Panc1 (cell line): ENCODE measurements at regions not wholly inside any gene's neighbourhood (a gene's known extent, or its start where the extent isn't known, plus 50 kb on each side); places are given as distances from the start of the nearest gene placed in this dataset.

ENCODE experiments used
- ATAC-seq: fragments of 200-7000 bp; cut with Tn5 transposase; 2 replicates; pipeline ENCODE4 v1.9.1; 2020; ENCODE audit warnings: mild to moderate bottlenecking, moderate library complexity
- BruUV-seq: library from RNA; stranded (reverse); fragments of 400-500 nt; replicated peaks from 2 replicates; lab custom pipeline; 2021; lab: Mats Ljungman, UMichigan
- CTCF ChIA-PET: fragments of 300-600 bp; sonication (Branson Sonifier 250); formaldehyde crosslinking; loops from one replicate; lab custom pipeline; 2022; ENCODE audit warnings: antibody characterized with exemption; lab: Charles Lee
- POLR2A ChIA-PET: fragments of 300-600 bp; sonication (Branson Sonifier 250); formaldehyde crosslinking; loops from one replicate; lab custom pipeline; 2022; ENCODE audit warnings: antibody characterized with exemption; lab: Charles Lee
- DNase-seq: peaks from one replicate; pipeline ENCODE4 v3.0.0-alpha.2; 2010; ENCODE audit warnings: low read depth, low spot score
- H3K27ac ChIP-seq: 2 replicates; pipeline ENCODE4 v1.5.1; 2011; ENCODE audit warnings: mild to moderate bottlenecking, low read length, inconsistent platforms
- H3K27me3 ChIP-seq: fragments of 200-500 bp; sonication (Bioruptor generic); 2 replicates; pipeline ENCODE4 v1.6.0; 2014; ENCODE audit warnings: low read length, inconsistent platforms; ENCODE audit not compliant: control insufficient read depth, insufficient read depth
- H3K36me3 ChIP-seq: fragments of 200-500 bp; sonication (Bioruptor generic); 2 replicates; pipeline ENCODE4 v1.5.1; 2014; ENCODE audit warnings: inconsistent platforms, mild to moderate bottlenecking, low read length, moderate library complexity; ENCODE audit not compliant: control insufficient read depth, insufficient read depth
- H3K4me1 ChIP-seq: 2 replicates; pipeline ENCODE4 v1.5.1; 2011; ENCODE audit warnings: inconsistent platforms, mild to moderate bottlenecking, low read length, moderate library complexity; ENCODE audit not compliant: control insufficient read depth, insufficient read depth
- H3K4me3 ChIP-seq, 2 experiments: 2 replicates each; pipeline ENCODE4 v1.5.1; 2011 to 2012; ENCODE audit warnings: low read depth in 2 of 2, low read length in 2 of 2, mild to moderate bottlenecking in 2 of 2, inconsistent platforms in 1 of 2, moderate library complexity in 1 of 2
- H3K9me3 ChIP-seq: fragments of 200-500 bp; sonication (Bioruptor generic); 2 replicates; pipeline ENCODE4 v1.5.1; 2014; ENCODE audit warnings: low read depth, mild to moderate bottlenecking, inconsistent platforms, low read length, moderate library complexity; ENCODE audit not compliant: control insufficient read depth, insufficient read depth
- POLR2AphosphoS5 ChIP-seq: IDR thresholded peaks from 2 replicates; pipeline ENCODE4 v1.6.1; 2012; ENCODE audit warnings: mild to moderate bottlenecking, low read depth, low read length, moderate library complexity
- SIN3A ChIP-seq: IDR thresholded peaks from 2 replicates; pipeline ENCODE4 v1.6.1; 2012; ENCODE audit warnings: low read depth, mild to moderate bottlenecking, low read length, moderate library complexity, borderline replicate concordance; ENCODE audit not compliant: insufficient read depth
- TCF7L2 ChIP-seq: IDR thresholded peaks from 2 replicates; pipeline ENCODE4 v1.6.1; 2011; ENCODE audit warnings: mild to moderate bottlenecking, low read depth, low read length, inconsistent platforms
- in situ Hi-C: cut with HindIII; loops from 2 replicates; pipeline ENCODE4 v1.10.0; 2016; ENCODE audit warnings: low sequenced_read_pairs, low pct_unique_long_range_greater_than_20kb
- intact Hi-C: fragments of 100-400 bp; cut with micrococcal nuclease; formaldehyde crosslinking; loops from one replicate; pipeline ENCODE4 v1.10.0; 2022; ENCODE audit not compliant: unreplicated experiment
- TF ChIP-seq, protein P1 (sequence below): fragments of 450-650 bp; IDR thresholded peaks from 2 replicates; pipeline ENCODE4 v1.5.1; 2017; ENCODE audit warnings: mild to moderate bottlenecking
- TF ChIP-seq, protein P2 (sequence below), 2 experiments: IDR thresholded peaks; 2 replicates each; pipeline ENCODE4 v1.6.1; 2011 to 2012; ENCODE audit warnings: low read depth in 2 of 2, control low read depth in 1 of 2, low read length in 1 of 2, mild to moderate bottlenecking in 1 of 2, moderate library complexity in 1 of 2; ENCODE audit not compliant: insufficient read depth in 1 of 2

DNA sequence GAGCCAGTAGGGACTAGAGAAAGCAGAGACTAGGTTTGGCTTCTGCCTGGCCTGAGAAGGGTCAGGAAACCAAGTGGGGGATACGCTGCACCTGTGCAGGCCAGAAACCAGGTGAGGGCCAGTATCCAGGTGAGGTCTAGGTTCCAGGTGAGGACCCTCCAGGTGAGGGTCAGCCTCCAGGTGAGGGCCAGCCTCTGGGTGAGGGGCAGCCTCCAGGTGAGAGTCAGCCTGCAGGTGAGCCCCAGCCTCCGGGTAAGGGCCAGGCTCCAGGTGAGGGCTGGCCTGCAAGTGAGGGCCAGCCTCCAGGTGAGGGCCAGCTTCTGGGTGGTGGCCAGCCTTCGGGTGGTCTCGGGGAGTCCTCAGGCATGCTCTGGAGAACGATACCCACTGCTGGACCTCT is 238.8 kb downstream of the USP46 start:
- intact Hi-C loops (no loop called here), in situ Hi-C loops (no loop called here)
- H3K27ac ChIP-seq: no peak overlapping the region
- no peak for DNase-seq
- ChIA-PET CTCF (no interaction called here), POLR2A (no interaction called here)
- no TSS peak for BruUV-seq
- H3K27me3 ChIP-seq: no peaks in the 10 kb centered on the region
- no peaks in the 10 kb centered on the region for H3K9me3 ChIP-seq
- H3K36me3 ChIP-seq: no peaks in the 10 kb centered on the region
- no peaks in the 10 kb centered on the region for H3K4me1 ChIP-seq
- no peak for ATAC-seq
- TF ChIP-seq SIN3A (no peak), POLR2AphosphoS5 (no peak), TCF7L2 (no peak)
- TF ChIP-seq, protein P1, sequence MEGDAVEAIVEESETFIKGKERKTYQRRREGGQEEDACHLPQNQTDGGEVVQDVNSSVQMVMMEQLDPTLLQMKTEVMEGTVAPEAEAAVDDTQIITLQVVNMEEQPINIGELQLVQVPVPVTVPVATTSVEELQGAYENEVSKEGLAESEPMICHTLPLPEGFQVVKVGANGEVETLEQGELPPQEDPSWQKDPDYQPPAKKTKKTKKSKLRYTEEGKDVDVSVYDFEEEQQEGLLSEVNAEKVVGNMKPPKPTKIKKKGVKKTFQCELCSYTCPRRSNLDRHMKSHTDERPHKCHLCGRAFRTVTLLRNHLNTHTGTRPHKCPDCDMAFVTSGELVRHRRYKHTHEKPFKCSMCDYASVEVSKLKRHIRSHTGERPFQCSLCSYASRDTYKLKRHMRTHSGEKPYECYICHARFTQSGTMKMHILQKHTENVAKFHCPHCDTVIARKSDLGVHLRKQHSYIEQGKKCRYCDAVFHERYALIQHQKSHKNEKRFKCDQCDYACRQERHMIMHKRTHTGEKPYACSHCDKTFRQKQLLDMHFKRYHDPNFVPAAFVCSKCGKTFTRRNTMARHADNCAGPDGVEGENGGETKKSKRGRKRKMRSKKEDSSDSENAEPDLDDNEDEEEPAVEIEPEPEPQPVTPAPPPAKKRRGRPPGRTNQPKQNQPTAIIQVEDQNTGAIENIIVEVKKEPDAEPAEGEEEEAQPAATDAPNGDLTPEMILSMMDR: no peak
- TF ChIP-seq, protein P2, sequence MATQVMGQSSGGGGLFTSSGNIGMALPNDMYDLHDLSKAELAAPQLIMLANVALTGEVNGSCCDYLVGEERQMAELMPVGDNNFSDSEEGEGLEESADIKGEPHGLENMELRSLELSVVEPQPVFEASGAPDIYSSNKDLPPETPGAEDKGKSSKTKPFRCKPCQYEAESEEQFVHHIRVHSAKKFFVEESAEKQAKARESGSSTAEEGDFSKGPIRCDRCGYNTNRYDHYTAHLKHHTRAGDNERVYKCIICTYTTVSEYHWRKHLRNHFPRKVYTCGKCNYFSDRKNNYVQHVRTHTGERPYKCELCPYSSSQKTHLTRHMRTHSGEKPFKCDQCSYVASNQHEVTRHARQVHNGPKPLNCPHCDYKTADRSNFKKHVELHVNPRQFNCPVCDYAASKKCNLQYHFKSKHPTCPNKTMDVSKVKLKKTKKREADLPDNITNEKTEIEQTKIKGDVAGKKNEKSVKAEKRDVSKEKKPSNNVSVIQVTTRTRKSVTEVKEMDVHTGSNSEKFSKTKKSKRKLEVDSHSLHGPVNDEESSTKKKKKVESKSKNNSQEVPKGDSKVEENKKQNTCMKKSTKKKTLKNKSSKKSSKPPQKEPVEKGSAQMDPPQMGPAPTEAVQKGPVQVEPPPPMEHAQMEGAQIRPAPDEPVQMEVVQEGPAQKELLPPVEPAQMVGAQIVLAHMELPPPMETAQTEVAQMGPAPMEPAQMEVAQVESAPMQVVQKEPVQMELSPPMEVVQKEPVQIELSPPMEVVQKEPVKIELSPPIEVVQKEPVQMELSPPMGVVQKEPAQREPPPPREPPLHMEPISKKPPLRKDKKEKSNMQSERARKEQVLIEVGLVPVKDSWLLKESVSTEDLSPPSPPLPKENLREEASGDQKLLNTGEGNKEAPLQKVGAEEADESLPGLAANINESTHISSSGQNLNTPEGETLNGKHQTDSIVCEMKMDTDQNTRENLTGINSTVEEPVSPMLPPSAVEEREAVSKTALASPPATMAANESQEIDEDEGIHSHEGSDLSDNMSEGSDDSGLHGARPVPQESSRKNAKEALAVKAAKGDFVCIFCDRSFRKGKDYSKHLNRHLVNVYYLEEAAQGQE (IDR thresholded peaks at IDR 0.05; ENCODE audit: insufficient read depth in 1 of 2, low read depth in 2 of 2, low read length in 1 of 2): no peak
- H3K4me3 ChIP-seq: no peak overlapping the region

DNA sequence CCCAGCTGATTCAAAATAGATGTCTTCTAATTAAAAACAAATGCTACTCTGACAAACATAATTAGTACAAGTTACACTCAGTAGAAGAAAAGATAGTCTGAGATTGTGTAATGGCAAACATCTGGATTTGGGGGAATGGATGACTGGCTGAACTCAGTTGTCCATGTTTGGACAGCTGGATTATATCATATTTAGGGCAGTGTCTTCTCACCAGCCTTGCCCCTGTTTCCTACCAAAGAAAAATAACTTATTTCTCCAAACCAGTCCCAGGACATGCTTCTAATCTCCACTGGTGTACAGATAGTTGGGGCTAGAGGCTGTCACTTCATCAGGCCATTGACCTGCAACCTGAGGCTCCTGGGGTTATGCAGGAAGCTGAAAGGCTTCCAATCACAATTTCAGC is 237.3 kb downstream of the USP46 start:
- no peak overlapping the region for H3K27ac ChIP-seq
- in situ Hi-C loops: no loop called here
- no peak for ATAC-seq

More for the DNA sequence above, 237.3 kb downstream of the USP46 start:
- intact Hi-C loops: no loop called here
- no peaks in the 10 kb centered on the region for H3K4me1 ChIP-seq
- H3K9me3 ChIP-seq: no peaks in the 10 kb centered on the region
- BruUV-seq: no TSS peak
- no peak for TF ChIP-seq SIN3A
- TF ChIP-seq POLR2AphosphoS5: no peak
- TF ChIP-seq, protein P2 (IDR thresholded peaks at IDR 0.05; ENCODE audit: insufficient read depth in 1 of 2, low read depth in 2 of 2, low read length in 1 of 2): no peak
- TF ChIP-seq, protein P1: no peak
- TF ChIP-seq TCF7L2: no peak
- POLR2A ChIA-PET: no interaction called here
- no peaks in the 10 kb centered on the region for H3K36me3 ChIP-seq
- DNase-seq: no peak
- no peaks in the 10 kb centered on the region for H3K27me3 ChIP-seq
- H3K4me3 ChIP-seq: no peak overlapping the region
- CTCF ChIA-PET: no interaction called here
